Endothelial cell of umbilical vein (primary cell): ENCODE measurements at regions not wholly inside any gene's neighbourhood (a gene's known extent, or its start where the extent isn't known, plus 50 kb on each side); places are given as distances from the start of the nearest gene placed in this dataset.

Experiments
- BruUV-seq: library from RNA; stranded (reverse); fragments of 400-500 nt; replicated peaks from 2 replicates; lab custom pipeline; 2021; lab: Mats Ljungman, UMichigan
- CTCF ChIA-PET: fragments of 300-600, 350-600 bp; sonication (Branson Sonifier 250); formaldehyde crosslinking; loops from one replicate; lab custom pipeline; 2021; ENCODE audit warnings: antibody characterized with exemption, inconsistent platforms; lab: Charles Lee
- POLR2A ChIA-PET: fragments of 300-600, 350-600 bp; sonication (Branson Sonifier 250); formaldehyde crosslinking; loops from one replicate; lab custom pipeline; 2021; ENCODE audit warnings: antibody characterized with exemption, inconsistent platforms; lab: Charles Lee
- DNase-seq: peaks from one replicate; pipeline ENCODE4 v3.0.0-alpha.2; 2011; ENCODE audit warnings: low read depth, low spot score
- FAIRE-seq: peaks from 2 replicates; lab custom pipeline; 2011; peaks lifted over from hg19 to GRCh38; lab: Jason Lieb, UNC
- H2AFZ ChIP-seq: 2 replicates; pipeline ENCODE4 v1.6.0; 2012; ENCODE audit warnings: low read depth, low read length, control low read depth, inconsistent platforms
- H3K27ac ChIP-seq: 2 replicates; pipeline ENCODE4 v1.5.1; 2011; ENCODE audit warnings: low read depth, mild to moderate bottlenecking, control low read depth, low read length, moderate library complexity; ENCODE audit not compliant: insufficient read depth
- H3K27me3 ChIP-seq, 2 experiments: 2 replicates each; pipeline versions ENCODE4 v1.6.0 to v1.6.1; 2011; ENCODE audit warnings: low read length in 2 of 2, mixed read lengths in 1 of 2; ENCODE audit not compliant: control insufficient read depth in 2 of 2, insufficient read depth in 2 of 2
- H3K36me3 ChIP-seq, 2 experiments: 2 replicates in 1 of 2; 3 replicates in 1 of 2; pipeline ENCODE4 v1.5.1; 2011; ENCODE audit warnings: low read length in 2 of 2, mild to moderate bottlenecking in 1 of 2, moderate library complexity in 1 of 2; ENCODE audit not compliant: control insufficient read depth in 2 of 2, insufficient read depth in 2 of 2; ENCODE audit errors: extremely low read depth in 1 of 2
- H3K4me1 ChIP-seq: 3 replicates; pipeline ENCODE4 v1.5.1; 2011; ENCODE audit warnings: mild to moderate bottlenecking, low read length; ENCODE audit not compliant: control insufficient read depth, insufficient read depth; ENCODE audit errors: extremely low read depth
- H3K4me2 ChIP-seq: 2 replicates; pipeline ENCODE4 v1.6.1; 2011; ENCODE audit warnings: low read length, control low read depth, mixed read lengths; ENCODE audit not compliant: insufficient read depth
- H3K4me3 ChIP-seq, 3 experiments: fragments of 200-600 bp in 1 of 3; sonication (generic), shearing (Covaris generic) in 1 of 3; replicated peaks in 1 of 3; 2 replicates each; pipeline ENCODE4 v1.5.1; 2011 to 2016; ENCODE audit warnings: control low read depth in 3 of 3, low read length in 3 of 3, mild to moderate bottlenecking in 2 of 3, inconsistent platforms in 1 of 3, low read depth in 1 of 3, moderate library complexity in 1 of 3; ENCODE audit not compliant: insufficient read depth in 1 of 3
- H3K79me2 ChIP-seq: 2 replicates; pipeline ENCODE4 v1.6.0; 2012; ENCODE audit warnings: low read length, inconsistent platforms; ENCODE audit not compliant: control insufficient read depth, insufficient read depth
- H3K9ac ChIP-seq: replicated peaks from 2 replicates; pipeline ENCODE3; 2011; ENCODE audit warnings: low read length, control low read depth; ENCODE audit not compliant: insufficient read depth; ENCODE audit errors: extremely low read depth
- H3K9me1 ChIP-seq: replicated peaks from 3 replicates; pipeline ENCODE4 v1.6.0; 2011; ENCODE audit warnings: mild to moderate bottlenecking, low read length; ENCODE audit not compliant: control insufficient read depth, insufficient read depth; ENCODE audit errors: extremely low read depth
- H3K9me3 ChIP-seq: replicated peaks from 2 replicates; pipeline ENCODE4 v1.5.1; 2012; ENCODE audit warnings: low read length, inconsistent platforms; ENCODE audit not compliant: control insufficient read depth, insufficient read depth
- H4K20me1 ChIP-seq: replicated peaks from 2 replicates; pipeline ENCODE3; 2011; ENCODE audit warnings: mild to moderate bottlenecking, low read length; ENCODE audit not compliant: control insufficient read depth, insufficient read depth; ENCODE audit errors: extremely low read depth
- EZH2 ChIP-seq: IDR thresholded peaks from 2 replicates; pipeline ENCODE4 v1.6.1; 2012; ENCODE audit warnings: borderline replicate concordance, low read depth, mild to moderate bottlenecking, moderate library complexity, low read length, inconsistent platforms; ENCODE audit not compliant: severe bottlenecking
- GATA2 ChIP-seq: IDR thresholded peaks from 2 replicates; pipeline ENCODE4 v1.7.0; 2011; ENCODE audit warnings: low read depth, mild to moderate bottlenecking, moderate library complexity, mixed read lengths, low read length; ENCODE audit not compliant: insufficient read length, insufficient read depth
- JUN ChIP-seq: IDR thresholded peaks from 2 replicates; pipeline ENCODE4 v1.6.1; 2011; ENCODE audit warnings: borderline replicate concordance, low read depth; ENCODE audit not compliant: insufficient read length, insufficient read depth
- MYC ChIP-seq: IDR thresholded peaks from one replicate; pipeline ENCODE4 v1.6.1; 2011; ENCODE audit warnings: mild to moderate bottlenecking, low read depth, low read length
- POLR2A ChIP-seq: IDR thresholded peaks from 2 replicates; pipeline ENCODE4 v1.6.1; 2012; ENCODE audit warnings: low read depth, mild to moderate bottlenecking, control low read depth, low read length
- POLR2AphosphoS5 ChIP-seq: IDR thresholded peaks from 2 replicates; pipeline ENCODE4 v1.6.1; 2012; ENCODE audit warnings: low read depth, mild to moderate bottlenecking, control low read depth, low read length, moderate library complexity; ENCODE audit not compliant: insufficient read depth
- dilution Hi-C: fragments of 300-500 bp; cut with MboI; formaldehyde crosslinking; loops from one replicate; pipeline ENCODE4 v1.15.0; 2019; ENCODE audit warnings: low sequenced_read_pairs; ENCODE audit not compliant: extremely low pct_ligation_motif_present
- intact Hi-C: fragments of 100-400 bp; cut with micrococcal nuclease; formaldehyde crosslinking; loops from one replicate; pipeline ENCODE4 v1.10.0; 2022

DNA sequence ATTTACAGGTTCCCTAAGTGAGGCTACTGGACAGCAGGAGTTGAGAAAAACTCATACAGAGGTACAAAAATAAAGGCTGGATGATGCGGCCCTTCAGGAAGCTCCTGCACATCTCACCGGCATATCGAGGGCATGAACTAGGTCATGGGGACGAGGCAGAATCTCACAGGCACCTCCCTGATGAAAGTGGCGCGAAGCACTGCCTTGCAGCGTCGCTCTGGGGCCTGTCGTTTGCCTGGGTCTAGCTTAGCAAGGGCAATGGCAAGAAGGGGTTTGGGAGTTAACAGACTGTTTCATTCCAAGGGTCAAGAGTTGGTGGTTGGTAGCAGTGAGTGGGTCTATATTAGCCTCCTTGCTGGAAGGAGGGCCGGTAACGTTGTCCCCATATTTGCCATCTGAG lies 103.5 kb upstream of the IRF2BP2 start:
- no peak for TF ChIP-seq MYC
- Histone ChIP-seq H4K20me1 (no peaks in the 10 kb centered on the region), H3K4me3 (no peak overlapping the region), H3K9me1 (no peaks in the 10 kb centered on the region), H3K36me3 (no peaks in the 10 kb centered on the region), H3K27me3 (no peaks in the 10 kb centered on the region), H2AFZ (no peak overlapping the region), H3K4me2 (no peak overlapping the region), H3K79me2 (no peaks in the 10 kb centered on the region), H3K27ac (no peak overlapping the region), H3K9ac (no peak overlapping the region), H3K4me1 (peaks cover 16% of the 10 kb centered on the region), H3K9me3 (no peaks in the 10 kb centered on the region)
- POLR2A ChIA-PET = no interaction called here
- FAIRE-seq (no peak), DNase-seq (no peak)
- CTCF ChIA-PET = interaction anchor here (0.9 kb wide), 1 partner anchor 30 kb away, joined by 3 read pairs; no protein-coding TSS in a partner anchor
- intact Hi-C loops (no loop called here), dilution Hi-C loops (no loop called here)
- no TSS peak for BruUV-seq

- H3K9ac ChIP-seq = no peak overlapping the region
- no peak overlapping the region for H2AFZ ChIP-seq
- H3K4me1 ChIP-seq = peaks cover 10% of the 10 kb centered on the region
- FAIRE-seq = no peak
- CTCF ChIA-PET = interaction anchor here (0.9 kb wide), 1 partner anchor 31 kb away, joined by 3 read pairs; no protein-coding TSS in a partner anchor
- no peak overlapping the region for H3K4me3 ChIP-seq
- H3K9me1 ChIP-seq = no peaks in the 10 kb centered on the region
- no peaks in the 10 kb centered on the region for H4K20me1 ChIP-seq
- POLR2A ChIA-PET = no interaction called here
- TF ChIP-seq POLR2AphosphoS5 (no peak), MYC (no peak), GATA2 (no peak), POLR2A (no peak), JUN (no peak), EZH2 (no peak)
- intact Hi-C loops = no loop called here
- no peaks in the 10 kb centered on the region for H3K79me2 ChIP-seq
- H3K27me3 ChIP-seq = no peaks in the 10 kb centered on the region
- H3K4me2 ChIP-seq = no peak overlapping the region
- DNase-seq = no peak
- no peaks in the 10 kb centered on the region for H3K36me3 ChIP-seq
- dilution Hi-C loops = no loop called here
- H3K27ac ChIP-seq = no peak overlapping the region
- no TSS peak for BruUV-seq
- no peaks in the 10 kb centered on the region for H3K9me3 ChIP-seq
These were observed 102.9 kb upstream of the IRF2BP2 start for GRCh38 chr1:234712891-234713305.
